ENCODE measurements at regions not wholly inside any gene's neighbourhood (a gene's known extent, or its start where the extent isn't known, plus 50 kb on each side); places are given as distances from the start of the nearest gene placed in this dataset.

- no peak for TF ChIP-seq CTCF (IDR thresholded peaks at IDR 0.05)
- no peak for TF ChIP-seq POLR2A (IDR thresholded peaks at IDR 0.05)
These were observed 752.5 kb upstream of the PCDH10 start for GRCh38 chr4:132396636-132397035.

Measured in breast epithelium (tissue), 3 donors.